NB4 (cell line): ENCODE measurements at regions not wholly inside any gene's neighbourhood (a gene's known extent, or its start where the extent isn't known, plus 50 kb on each side); places are given as distances from the start of the nearest gene placed in this dataset.

Experiments
- DNase-seq: peaks from one replicate; pipeline ENCODE4 v3.0.0; 2010; ENCODE audit warnings: low read depth
- H3K4me3 ChIP-seq: one replicate; pipeline ENCODE4 v1.5.1; 2011; ENCODE audit warnings: mild to moderate bottlenecking, low read depth, low read length, moderate library complexity
- CTCF ChIP-seq: IDR thresholded peaks from one replicate; pipeline ENCODE4 v1.5.1; 2012; ENCODE audit warnings: low read depth, low read length
- MYC ChIP-seq: IDR thresholded peaks from 2 replicates; pipeline ENCODE4 v1.6.1; 2011; ENCODE audit warnings: low read depth, low read length
- POLR2A ChIP-seq: IDR thresholded peaks from 2 replicates; pipeline ENCODE4 v1.6.1; 2011; ENCODE audit warnings: mild to moderate bottlenecking; ENCODE audit not compliant: insufficient read length; ENCODE audit errors: extremely low read depth
- TF ChIP-seq, protein P1 (sequence below): IDR thresholded peaks from 2 replicates; pipeline ENCODE4 v1.6.1; 2011; ENCODE audit warnings: low read depth, low read length

DNA sequence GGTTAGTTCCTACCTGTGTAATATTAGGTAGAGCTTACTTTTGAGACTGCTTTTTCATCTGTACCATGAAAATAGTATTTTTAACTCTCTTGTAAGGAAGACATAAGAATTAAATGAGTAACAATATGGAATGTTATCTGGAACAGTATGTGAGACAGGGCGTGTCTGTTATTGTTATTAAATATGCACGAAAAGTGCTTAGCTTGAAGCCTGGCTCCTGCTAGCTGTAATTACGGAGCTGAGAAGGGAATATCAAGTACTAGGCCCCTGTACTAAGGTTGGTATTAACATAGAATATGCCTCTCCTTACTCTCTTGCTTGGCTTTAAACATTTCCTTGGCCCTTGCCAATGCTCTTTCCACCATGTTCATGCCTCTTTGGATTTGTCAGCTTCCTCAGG, 194.0 kb downstream of the FAM76B start:
- no peak overlapping the region for H3K4me3 ChIP-seq
- no peak for TF ChIP-seq MYC
- no peak for TF ChIP-seq CTCF
- TF ChIP-seq, protein P1, sequence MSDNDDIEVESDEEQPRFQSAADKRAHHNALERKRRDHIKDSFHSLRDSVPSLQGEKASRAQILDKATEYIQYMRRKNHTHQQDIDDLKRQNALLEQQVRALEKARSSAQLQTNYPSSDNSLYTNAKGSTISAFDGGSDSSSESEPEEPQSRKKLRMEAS = no peak
- no peak for TF ChIP-seq POLR2A
- no peak for DNase-seq

GRCh38 chr11:95593111-95593510, 196.5 kb downstream of the FAM76B start:
- no peak overlapping the region for H3K4me3 ChIP-seq
- TF ChIP-seq MYC (no peak), CTCF (no peak), POLR2A (no peak)
- TF ChIP-seq, protein P1 = no peak
- DNase-seq = no peak

DNA sequence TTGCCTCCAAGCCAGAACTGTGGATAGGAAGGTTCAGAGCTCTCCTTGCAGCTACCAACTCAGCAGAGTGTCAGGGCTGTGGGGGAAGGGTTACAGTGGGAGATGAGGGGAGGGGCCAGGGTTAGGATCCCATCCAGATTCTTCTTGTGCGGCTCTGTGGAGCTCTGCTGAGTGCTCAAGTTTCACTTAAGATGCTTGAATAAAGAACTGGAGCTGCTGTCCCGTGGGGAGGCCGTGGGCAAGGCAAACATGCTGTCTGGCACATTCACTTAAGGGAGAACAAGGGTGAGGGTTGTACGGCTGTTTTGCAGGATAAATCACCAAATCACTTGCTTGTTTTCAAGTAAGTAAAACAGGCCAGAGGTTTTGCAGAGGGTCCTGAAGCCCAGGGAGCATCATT, 197.1 kb downstream of the FAM76B start:
- H3K4me3 ChIP-seq = no peak overlapping the region
- no peak for DNase-seq
- TF ChIP-seq, protein P1 = no peak
- no peak for TF ChIP-seq POLR2A

GRCh38 chr11:95589893-95590612, 199.5 kb downstream of the FAM76B start:
- TF ChIP-seq MYC (no peak), CTCF (no peak), POLR2A (no peak)
- TF ChIP-seq, protein P1 = no peak
- DNase-seq = no peak
- H3K4me3 ChIP-seq = no peak overlapping the region

DNA sequence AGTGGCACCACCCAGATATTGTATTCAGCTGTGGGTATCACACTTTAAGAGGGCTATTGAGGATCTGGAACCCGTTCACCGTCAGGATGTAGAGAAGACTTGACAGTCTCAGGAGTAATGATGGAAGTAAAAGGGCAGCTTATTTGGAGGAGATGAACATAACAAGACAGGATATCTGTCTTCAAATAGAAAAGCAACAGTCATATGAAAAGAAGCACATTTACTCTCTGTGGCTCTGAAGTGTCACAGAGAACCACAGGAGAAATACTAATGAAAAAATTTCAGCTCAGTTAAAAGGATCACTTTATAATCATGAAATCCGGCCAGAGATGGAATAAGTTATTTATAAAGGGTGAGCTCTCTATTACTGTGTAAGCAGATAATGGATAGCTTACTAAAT, 200.8 kb downstream of the FAM76B start:
- DNase-seq = no peak
- H3K4me3 ChIP-seq = no peak overlapping the region
- TF ChIP-seq POLR2A (no peak), MYC (no peak), CTCF (no peak)
- TF ChIP-seq, protein P1 = no peak

- no peak overlapping the region for H3K4me3 ChIP-seq
- no peak for DNase-seq
- TF ChIP-seq MYC (no peak), CTCF (no peak), POLR2A (no peak)
- TF ChIP-seq, protein P1 = no peak
Observed at GRCh38 chr11:95586661-95587060, 202.9 kb downstream of the FAM76B start.
